PC-3 (cell line): ENCODE measurements at regions not wholly inside any gene's neighbourhood (a gene's known extent, or its start where the extent isn't known, plus 50 kb on each side); places are given as distances from the start of the nearest gene placed in this dataset.

Source experiments
- ATAC-seq: fragments of 200-7000 bp; cut with Tn5 transposase; 2 replicates; pipeline ENCODE4 v1.9.1; 2020; ENCODE audit warnings: mild to moderate bottlenecking, moderate library complexity
- BruUV-seq: library from RNA; stranded (reverse); fragments of 400-500 nt; replicated peaks from 2 replicates; lab custom pipeline; 2021; lab: Mats Ljungman, UMichigan
- CTCF ChIA-PET: fragments of 300-600 bp; sonication (Branson Sonifier 250); formaldehyde crosslinking; loops from one replicate; lab custom pipeline; 2022; ENCODE audit warnings: antibody characterized with exemption; lab: Charles Lee
- POLR2A ChIA-PET: fragments of 300-600 bp; sonication (Branson Sonifier 250); formaldehyde crosslinking; loops from one replicate; lab custom pipeline; 2022; ENCODE audit warnings: antibody characterized with exemption; ENCODE audit not compliant: unreplicated experiment; lab: Charles Lee
- DNase-seq: peaks from one replicate; pipeline ENCODE4 v3.0.0-alpha.2; 2015
- H2AFZ ChIP-seq: fragments of 300-600 bp; sonication (generic); 2 replicates; pipeline ENCODE4 v1.6.0; 2016; ENCODE audit warnings: antibody characterized with exemption, low read length
- H3F3A ChIP-seq: fragments of 300-600 bp; sonication (generic); one replicate; pipeline ENCODE4 v1.6.0; 2017; ENCODE audit warnings: antibody characterized with exemption, low read length, control low read depth, mild to moderate bottlenecking; ENCODE audit not compliant: unreplicated experiment
- H3K27ac ChIP-seq: fragments of 300-600 bp; sonication (generic); 2 replicates; pipeline ENCODE4 v1.5.1; 2016; ENCODE audit warnings: mild to moderate bottlenecking, low read length
- H3K27me3 ChIP-seq: fragments of 300-600 bp; sonication (generic); 2 replicates; pipeline ENCODE4 v1.6.1; 2016; ENCODE audit warnings: low read length, mixed read lengths
- H3K36me3 ChIP-seq: fragments of 300-600 bp; sonication (generic); 2 replicates; pipeline ENCODE4 v1.6.1; 2016; ENCODE audit warnings: low read depth, mixed run types, low read length, mixed read lengths
- H3K4me1 ChIP-seq: fragments of 300-600 bp; sonication (generic); 2 replicates; pipeline ENCODE4 v1.5.1; 2016; ENCODE audit warnings: low read length; ENCODE audit not compliant: insufficient read depth
- H3K4me2 ChIP-seq: fragments of 300-600 bp; sonication (generic); 2 replicates; pipeline ENCODE4 v1.6.0; 2016; ENCODE audit warnings: low read length
- H3K4me3 ChIP-seq: fragments of 300-600 bp; sonication (generic); 2 replicates; pipeline ENCODE4 v1.5.1; 2016; ENCODE audit warnings: mild to moderate bottlenecking, low read length, mixed read lengths
- H3K79me2 ChIP-seq: fragments of 300-600 bp; sonication (generic); 2 replicates; pipeline ENCODE4 v1.6.1; 2017; ENCODE audit warnings: low read length, mixed read lengths
- H3K9ac ChIP-seq: fragments of 300-600 bp; sonication (generic); 2 replicates; pipeline ENCODE4 v1.6.0; 2016; ENCODE audit warnings: mild to moderate bottlenecking, low read length
- H3K9me2 ChIP-seq: fragments of 300-600 bp; sonication (generic); replicated peaks from 2 replicates; pipeline ENCODE4 v1.6.1; 2016; ENCODE audit warnings: mixed run types, low read length, mixed read lengths
- H3K9me3 ChIP-seq: fragments of 300-600 bp; sonication (generic); 2 replicates; pipeline ENCODE4 v1.6.1; 2016; ENCODE audit warnings: low read length, mixed read lengths
- H4K20me1 ChIP-seq: fragments of 300-600 bp; sonication (generic); 2 replicates; pipeline ENCODE4 v1.6.1; 2016; ENCODE audit warnings: low read length, mixed read lengths
- EZH2 ChIP-seq: fragments of 300-600 bp; sonication (generic); IDR thresholded peaks from one replicate; pipeline ENCODE4 v1.6.1; 2017; ENCODE audit warnings: antibody characterized with exemption, mild to moderate bottlenecking, low read length; ENCODE audit not compliant: unreplicated experiment
- EZH2phosphoT487 ChIP-seq: fragments of 300-600 bp; sonication (generic); IDR thresholded peaks from 2 replicates; pipeline ENCODE4 v1.6.1; 2018; ENCODE audit warnings: mild to moderate bottlenecking, antibody characterized with exemption, low read length, borderline replicate concordance
- intact Hi-C: fragments of 100-400 bp; cut with micrococcal nuclease; formaldehyde crosslinking; loops from 2 replicates; pipeline ENCODE4 v1.9.0; 2023
- TF ChIP-seq, protein P1 (sequence below): fragments of 300-600 bp; sonication (generic); conservative IDR thresholded peaks from 2 replicates; pipeline ENCODE4 v1.5.1; 2017; ENCODE audit warnings: antibody characterized with exemption, low read depth, mild to moderate bottlenecking, low read length

DNA sequence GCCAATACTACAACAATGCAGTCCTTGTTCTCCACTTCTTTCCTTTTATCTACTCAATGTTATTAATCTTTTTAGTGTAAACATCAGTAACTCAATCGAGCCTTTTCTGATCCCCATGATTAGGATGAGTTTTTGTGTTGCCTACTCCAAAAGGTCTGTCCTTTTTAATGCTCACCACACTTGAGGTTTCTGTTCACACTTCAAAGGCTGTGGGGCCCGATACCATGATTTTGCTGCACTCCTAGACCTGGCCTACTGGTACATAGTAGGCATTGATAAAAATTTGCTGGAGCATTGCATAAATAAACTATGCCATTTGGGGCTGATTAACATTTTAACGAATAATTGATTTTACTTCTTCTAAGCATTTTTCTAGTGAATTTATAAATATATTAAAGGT, 125.4 kb upstream of the KLF12 start:
- no peak for ATAC-seq
- DNase-seq, result no peak
- Histone ChIP-seq H4K20me1 (no peaks in the 10 kb centered on the region), H3K36me3 (no peaks in the 10 kb centered on the region; the same call in 1 of the 2 replicates), H3K9ac (no peak overlapping the region), H3F3A (no peaks in the 10 kb centered on the region), H3K9me2 (no peaks in the 10 kb centered on the region), H3K4me1 (no peaks in the 10 kb centered on the region), H3K4me3 (no peak overlapping the region), H3K4me2 (no peak overlapping the region), H3K27me3 (no peaks in the 10 kb centered on the region), H3K27ac (no peak overlapping the region), H3K9me3 (0 out of 2 replicates have a peak, but pooled peaks cover 5% of the 10 kb centered on the region), H2AFZ (no peak overlapping the region), H3K79me2 (no peaks in the 10 kb centered on the region)
- POLR2A ChIA-PET, result no interaction called here
- intact Hi-C loops, result no loop called here
- no peak for TF ChIP-seq EZH2phosphoT487
- TF ChIP-seq, protein P1, sequence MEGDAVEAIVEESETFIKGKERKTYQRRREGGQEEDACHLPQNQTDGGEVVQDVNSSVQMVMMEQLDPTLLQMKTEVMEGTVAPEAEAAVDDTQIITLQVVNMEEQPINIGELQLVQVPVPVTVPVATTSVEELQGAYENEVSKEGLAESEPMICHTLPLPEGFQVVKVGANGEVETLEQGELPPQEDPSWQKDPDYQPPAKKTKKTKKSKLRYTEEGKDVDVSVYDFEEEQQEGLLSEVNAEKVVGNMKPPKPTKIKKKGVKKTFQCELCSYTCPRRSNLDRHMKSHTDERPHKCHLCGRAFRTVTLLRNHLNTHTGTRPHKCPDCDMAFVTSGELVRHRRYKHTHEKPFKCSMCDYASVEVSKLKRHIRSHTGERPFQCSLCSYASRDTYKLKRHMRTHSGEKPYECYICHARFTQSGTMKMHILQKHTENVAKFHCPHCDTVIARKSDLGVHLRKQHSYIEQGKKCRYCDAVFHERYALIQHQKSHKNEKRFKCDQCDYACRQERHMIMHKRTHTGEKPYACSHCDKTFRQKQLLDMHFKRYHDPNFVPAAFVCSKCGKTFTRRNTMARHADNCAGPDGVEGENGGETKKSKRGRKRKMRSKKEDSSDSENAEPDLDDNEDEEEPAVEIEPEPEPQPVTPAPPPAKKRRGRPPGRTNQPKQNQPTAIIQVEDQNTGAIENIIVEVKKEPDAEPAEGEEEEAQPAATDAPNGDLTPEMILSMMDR, result no peak
- CTCF ChIA-PET, result no interaction called here
- BruUV-seq, result no TSS peak

DNA sequence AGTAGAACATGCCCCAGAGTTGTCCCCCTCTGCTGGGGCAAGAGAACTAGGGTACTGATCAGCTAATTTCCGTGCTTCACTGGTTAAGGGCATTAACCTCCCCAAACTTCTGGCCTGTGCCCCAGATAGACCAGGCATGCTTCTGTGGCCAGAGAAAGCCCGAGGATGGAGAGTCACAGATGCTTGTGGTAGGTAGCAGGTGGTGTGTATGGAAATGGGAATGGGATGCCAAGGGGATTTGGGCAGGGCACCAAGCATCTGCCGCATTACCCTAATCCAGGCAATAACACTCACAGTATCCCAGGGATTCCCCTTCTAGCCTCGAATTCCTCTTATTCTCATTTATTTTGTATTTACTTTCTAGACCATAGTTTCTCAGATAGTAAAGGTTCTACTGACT, 124.8 kb upstream of the KLF12 start:
- no peak for DNase-seq
- TF ChIP-seq EZH2phosphoT487 (no peak), EZH2 (no peak)
- TF ChIP-seq, protein P1, result no peak
- BruUV-seq, result no TSS peak

DNA sequence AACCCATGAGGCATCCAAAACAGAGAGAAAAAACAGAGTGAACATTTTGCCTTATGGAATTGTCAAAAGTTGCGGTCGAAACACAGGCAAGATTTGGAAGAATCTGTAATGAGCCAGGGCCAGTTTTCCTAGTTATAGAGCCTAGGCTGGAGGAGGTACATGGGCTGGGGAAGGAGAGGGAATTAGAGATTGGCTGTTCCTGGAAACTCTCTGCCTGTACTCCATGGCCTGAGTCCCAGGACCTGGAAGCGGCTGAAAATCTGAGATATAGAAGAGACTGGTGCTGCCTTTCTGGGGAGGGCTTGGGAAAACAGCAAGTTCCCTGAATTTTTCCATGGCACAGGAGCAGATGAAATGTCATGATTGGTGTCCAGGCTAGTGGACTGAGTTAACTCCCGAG, 122.8 kb upstream of the KLF12 start:
- no peaks in the 10 kb centered on the region for H3K9me3 ChIP-seq

More for the DNA sequence above, 124.8 kb upstream of the KLF12 start:
- H3F3A ChIP-seq, result no peaks in the 10 kb centered on the region
- no peak overlapping the region for H2AFZ ChIP-seq
- no peak overlapping the region for H3K4me3 ChIP-seq
- H3K9ac ChIP-seq, result no peak overlapping the region
- no peaks in the 10 kb centered on the region for H3K27me3 ChIP-seq
- no peak overlapping the region for H3K4me2 ChIP-seq
- POLR2A ChIA-PET, result no interaction called here
- ATAC-seq, result no peak
- H3K9me2 ChIP-seq, result no peaks in the 10 kb centered on the region
- CTCF ChIA-PET, result no interaction called here
- intact Hi-C loops, result no loop called here
- no peaks in the 10 kb centered on the region for H3K79me2 ChIP-seq
- no peaks in the 10 kb centered on the region for H3K4me1 ChIP-seq
- H3K36me3 ChIP-seq, result no peaks in the 10 kb centered on the region
- H4K20me1 ChIP-seq, result no peaks in the 10 kb centered on the region
- no peaks in the 10 kb centered on the region for H3K9me3 ChIP-seq
- no peak overlapping the region for H3K27ac ChIP-seq

More for the DNA sequence above, 122.8 kb upstream of the KLF12 start:
- no peaks in the 10 kb centered on the region for H3F3A ChIP-seq
- H3K36me3 ChIP-seq, result no peaks in the 10 kb centered on the region
- no peak for DNase-seq
- ChIA-PET CTCF (no interaction called here), POLR2A (no interaction called here)
- intact Hi-C loops, result no loop called here
- no peak for ATAC-seq
- H3K27me3 ChIP-seq, result no peaks in the 10 kb centered on the region
- H3K4me3 ChIP-seq, result no peak overlapping the region
- H2AFZ ChIP-seq, result no peak overlapping the region
- no peak overlapping the region for H3K27ac ChIP-seq
- no TSS peak for BruUV-seq
- H3K4me2 ChIP-seq, result no peak overlapping the region
- H3K9ac ChIP-seq, result no peak overlapping the region
- no peaks in the 10 kb centered on the region for H3K79me2 ChIP-seq
- H3K9me2 ChIP-seq, result no peaks in the 10 kb centered on the region
- H4K20me1 ChIP-seq, result no peaks in the 10 kb centered on the region
- TF ChIP-seq EZH2phosphoT487, result no peak
- H3K4me1 ChIP-seq, result peaks cover 6% of the 10 kb centered on the region; the same call in 1 of the 2 replicates
